HepG2 (cell line): ENCODE measurements at regions not wholly inside any gene's neighbourhood (a gene's known extent, or its start where the extent isn't known, plus 50 kb on each side); places are given as distances from the start of the nearest gene placed in this dataset.

ENCODE experiments used
- ATAC-seq: fragments of 200-7000 bp; cut with Tn5 transposase; 3 replicates; pipeline ENCODE4 v1.9.1; 2020; ENCODE audit warnings: mild to moderate bottlenecking, moderate library complexity
- BruUV-seq: library from RNA; stranded (reverse); fragments of 400-500 nt; replicated peaks from 2 replicates; lab custom pipeline; 2021; lab: Mats Ljungman, UMichigan
- CTCF ChIA-PET: fragments of 300-600 bp; formaldehyde crosslinking; extraction: SDS; loops from one replicate; lab custom pipeline; 2021; ENCODE audit warnings: low total read pairs, inconsistent platforms, low intra/inter-chr PET ratio; lab: Yijun Ruan, JAX
- POLR2A ChIA-PET: fragments of 350-600 bp; sonication (Branson Sonifier 250); formaldehyde crosslinking; loops from one replicate; lab custom pipeline; 2020; ENCODE audit warnings: antibody characterized with exemption, inconsistent platforms; lab: Yijun Ruan, JAX
- DNase-seq: peaks from one replicate; pipeline ENCODE4 v3.0.0-alpha.2; 2015; ENCODE audit warnings: low spot score
- FAIRE-seq: peaks from 3 replicates; lab custom pipeline; 2011; peaks lifted over from hg19 to GRCh38; lab: Jason Lieb, UNC
- H2AFZ ChIP-seq: one replicate; pipeline ENCODE4 v1.6.1; 2011; ENCODE audit warnings: low read length, inconsistent platforms
- H3K27ac ChIP-seq: fragments of 300-600 bp; 3 replicates; pipeline ENCODE4 v1.8.0; 2011; ENCODE audit warnings: mixed run types, mild to moderate bottlenecking, mixed read lengths, low read length, inconsistent platforms; ENCODE audit not compliant: insufficient read depth; ENCODE audit errors: extremely low read length
- H3K27me3 ChIP-seq, 2 experiments: fragments of 200-600 bp in 1 of 2; 2 replicates in 1 of 2; 3 replicates in 1 of 2; pipeline versions ENCODE4 v1.6.0 to v1.8.0; 2011; ENCODE audit warnings: low read length in 2 of 2, mild to moderate bottlenecking in 2 of 2, moderate library complexity in 2 of 2, inconsistent platforms in 1 of 2; ENCODE audit not compliant: insufficient read depth in 2 of 2, control insufficient read depth in 1 of 2
- H3K36me3 ChIP-seq, 2 experiments: fragments of 200-600 bp in 1 of 2; replicated peaks in 1 of 2; 2 replicates in 1 of 2; 3 replicates in 1 of 2; pipeline versions ENCODE4 v1.5.1 to v1.8.0; 2011; ENCODE audit warnings: low read length in 2 of 2, inconsistent platforms in 1 of 2; ENCODE audit not compliant: insufficient read depth in 2 of 2, control insufficient read depth in 1 of 2
- H3K4me1 ChIP-seq: 2 replicates; pipeline ENCODE4 v1.5.1; 2012; ENCODE audit warnings: low read length, inconsistent platforms; ENCODE audit not compliant: insufficient read depth
- H3K4me2 ChIP-seq: 2 replicates; pipeline ENCODE4 v1.6.0; 2011; ENCODE audit warnings: low read depth, low read length, inconsistent platforms
- H3K4me3 ChIP-seq, 3 experiments: fragments of 200-600 bp in 1 of 3; sonication (generic), shearing (Covaris generic) in 1 of 3; replicated peaks in 1 of 3; 2 replicates each; pipeline ENCODE4 v1.5.1; 2011 to 2016; ENCODE audit warnings: low read length in 3 of 3, inconsistent platforms in 2 of 3, low read depth in 2 of 3, mild to moderate bottlenecking in 2 of 3, control low read depth in 1 of 3, mixed read lengths in 1 of 3; ENCODE audit not compliant: insufficient read depth in 1 of 3
- H3K79me2 ChIP-seq: one replicate; pipeline ENCODE4 v1.6.1; 2011; ENCODE audit warnings: low read length, inconsistent platforms; ENCODE audit not compliant: insufficient read depth
- H3K9ac ChIP-seq: 2 replicates; pipeline ENCODE4 v1.6.0; 2011; ENCODE audit warnings: mild to moderate bottlenecking, low read depth, low read length, inconsistent platforms; ENCODE audit not compliant: insufficient read depth
- H3K9me3 ChIP-seq: 2 replicates; pipeline ENCODE4 v1.5.1; 2012; ENCODE audit warnings: mild to moderate bottlenecking, low read length
- H4K20me1 ChIP-seq: 2 replicates; pipeline ENCODE4 v1.6.0; 2011; ENCODE audit warnings: inconsistent platforms, mild to moderate bottlenecking, low read length, moderate library complexity; ENCODE audit not compliant: insufficient read depth
- ARNT2 ChIP-seq: sonication (generic); formaldehyde crosslinking; IDR thresholded peaks from 2 replicates; pipeline ENCODE4 v1.8.0; 2022; ENCODE audit warnings: mild to moderate bottlenecking, low read depth, missing genetic modification reagents, moderate library complexity
- ATF6 ChIP-seq: sonication (generic); formaldehyde crosslinking; conservative IDR thresholded peaks from 2 replicates; pipeline ENCODE4 v1.4.0; 2020; ENCODE audit warnings: missing genetic modification reagents
- ATRX ChIP-seq: sonication (generic); formaldehyde crosslinking; IDR thresholded peaks from 2 replicates; pipeline ENCODE4 v1.4.0; 2020; ENCODE audit warnings: missing genetic modification reagents, borderline replicate concordance
- CCDC6 ChIP-seq: sonication (generic); formaldehyde crosslinking; IDR thresholded peaks from 2 replicates; pipeline ENCODE4 v1.8.1; 2022; ENCODE audit warnings: mild to moderate bottlenecking, missing genetic modification reagents, moderate library complexity
- KLF15 ChIP-seq: sonication (generic); formaldehyde crosslinking; IDR thresholded peaks from 2 replicates; pipeline ENCODE4 v1.8.1; 2023; ENCODE audit warnings: borderline replicate concordance, mild to moderate bottlenecking, inconsistent platforms, missing genetic modification reagents, mixed read lengths
- MATR3 ChIP-seq: sonication (generic); formaldehyde crosslinking; IDR thresholded peaks from 2 replicates; pipeline ENCODE4 v1.4.0; 2020; ENCODE audit warnings: missing genetic modification reagents
- SIN3A ChIP-seq: IDR thresholded peaks from 2 replicates; pipeline ENCODE4 v1.6.1; 2011; ENCODE audit warnings: low read depth, mild to moderate bottlenecking, control low read depth, low read length, borderline replicate concordance
- SIX4 ChIP-seq: sonication (generic); formaldehyde crosslinking; IDR thresholded peaks from 2 replicates; pipeline ENCODE4 v1.4.0; 2020; ENCODE audit warnings: missing genetic modification reagents
- ZBTB20 ChIP-seq: sonication (generic); formaldehyde crosslinking; IDR thresholded peaks from 2 replicates; pipeline ENCODE4 v1.8.1; 2023; ENCODE audit warnings: missing genetic modification reagents, low read depth, mild to moderate bottlenecking, borderline replicate concordance
- ZKSCAN5 ChIP-seq: sonication (generic); formaldehyde crosslinking; IDR thresholded peaks from 2 replicates; pipeline ENCODE4 v1.5.1; 2020; ENCODE audit warnings: mild to moderate bottlenecking, missing genetic modification reagents
- ZNF367 ChIP-seq: sonication (generic); formaldehyde crosslinking; IDR thresholded peaks from 2 replicates; pipeline ENCODE4 v1.4.0; 2020; ENCODE audit warnings: missing genetic modification reagents, borderline replicate concordance
- ZNF382 ChIP-seq: sonication (generic); formaldehyde crosslinking; IDR thresholded peaks from 2 replicates; pipeline ENCODE4 v1.5.0; 2020; ENCODE audit warnings: missing genetic modification reagents, mild to moderate bottlenecking, borderline replicate concordance
- ZNF574 ChIP-seq: sonication (generic); formaldehyde crosslinking; IDR thresholded peaks from 2 replicates; pipeline ENCODE4 v1.4.0; 2020; ENCODE audit warnings: missing genetic modification reagents
- ZNF674 ChIP-seq: sonication (generic); formaldehyde crosslinking; IDR thresholded peaks from 2 replicates; pipeline ENCODE4 v1.5.0; 2020; ENCODE audit warnings: low read depth, mild to moderate bottlenecking, missing genetic modification reagents
- ZNF782 ChIP-seq: sonication (generic); formaldehyde crosslinking; IDR thresholded peaks from 2 replicates; pipeline ENCODE4 v1.4.0; 2020; ENCODE audit warnings: missing genetic modification reagents, mild to moderate bottlenecking, borderline replicate concordance
- ZSCAN29 ChIP-seq: sonication (generic); formaldehyde crosslinking; conservative IDR thresholded peaks from 2 replicates; pipeline ENCODE4 v1.4.0; 2020; ENCODE audit warnings: mild to moderate bottlenecking, missing genetic modification reagents
- WGBS: methylation state at CpG from one replicate; pipeline ENCODE4 v1.1.6; 2017; ENCODE audit warnings: low lambda C conversion rate; 5-methylcytosine and 5-hydroxymethylcytosine counted together
- in situ Hi-C: cut with HindIII; loops from 2 replicates; pipeline ENCODE4 v1.10.0; 2017; ENCODE audit warnings: low pct_unique_long_range_greater_than_20kb; ENCODE audit not compliant: extremely low pct_ligation_motif_present
- intact Hi-C: fragments of 100-400 bp; cut with micrococcal nuclease; formaldehyde crosslinking; loops from one replicate; pipeline ENCODE4 v1.10.0; 2022; ENCODE audit not compliant: unreplicated experiment
- TF ChIP-seq, protein P1 (sequence below): sonication (generic); formaldehyde crosslinking; IDR thresholded peaks from 2 replicates; pipeline ENCODE4 v1.4.0; 2020; ENCODE audit warnings: missing genetic modification reagents

GRCh38 chr17:13316657-13317056 lies 285.1 kb downstream of the HS3ST3A1 start:
- DNase-seq (no peak), ATAC-seq (no peak), FAIRE-seq (no peak)
- no peaks in the 10 kb centered on the region for H3K36me3 ChIP-seq
- no peak overlapping the region for H3K27ac ChIP-seq
- no peaks in the 10 kb centered on the region for H3K9me3 ChIP-seq
- in situ Hi-C loops (no loop called here), intact Hi-C loops (no loop called here)
- no peak overlapping the region for H2AFZ ChIP-seq
- TF ChIP-seq ZSCAN29 = no peak
- TF ChIP-seq ARNT2 (CRISPR knock-in tag) = no peak
- TF ChIP-seq SIX4 = no peak
- TF ChIP-seq ZKSCAN5 (CRISPR knock-in tag) = no peak
- TF ChIP-seq CCDC6 (CRISPR knock-in tag) = no peak
- no peak for TF ChIP-seq ZNF574 (CRISPR knock-in tag)
- no peak for TF ChIP-seq ZNF367
- TF ChIP-seq SIN3A = no peak
- no peak for TF ChIP-seq ATF6 (CRISPR knock-in tag)
- no peak for TF ChIP-seq ZNF674
- no peak for TF ChIP-seq MATR3 (CRISPR knock-in tag)
- TF ChIP-seq ATRX (CRISPR knock-in tag) = no peak
- TF ChIP-seq ZBTB20 (CRISPR knock-in tag) = no peak
- no peak for TF ChIP-seq ZNF382 (CRISPR knock-in tag)
- TF ChIP-seq, protein P1, sequence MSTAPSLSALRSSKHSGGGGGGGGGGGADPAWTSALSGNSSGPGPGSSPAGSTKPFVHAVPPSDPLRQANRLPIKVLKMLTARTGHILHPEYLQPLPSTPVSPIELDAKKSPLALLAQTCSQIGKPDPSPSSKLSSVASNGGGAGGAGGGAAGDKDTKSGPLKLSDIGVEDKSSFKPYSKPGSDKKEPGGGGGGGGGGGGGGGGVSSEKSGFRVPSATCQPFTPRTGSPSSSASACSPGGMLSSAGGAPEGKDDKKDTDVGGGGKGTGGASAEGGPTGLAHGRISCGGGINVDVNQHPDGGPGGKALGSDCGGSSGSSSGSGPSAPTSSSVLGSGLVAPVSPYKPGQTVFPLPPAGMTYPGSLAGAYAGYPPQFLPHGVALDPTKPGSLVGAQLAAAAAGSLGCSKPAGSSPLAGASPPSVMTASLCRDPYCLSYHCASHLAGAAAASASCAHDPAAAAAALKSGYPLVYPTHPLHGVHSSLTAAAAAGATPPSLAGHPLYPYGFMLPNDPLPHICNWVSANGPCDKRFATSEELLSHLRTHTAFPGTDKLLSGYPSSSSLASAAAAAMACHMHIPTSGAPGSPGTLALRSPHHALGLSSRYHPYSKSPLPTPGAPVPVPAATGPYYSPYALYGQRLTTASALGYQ (CRISPR knock-in tag) = no peak
- TF ChIP-seq ZNF782 = no peak
- no peak for TF ChIP-seq KLF15 (CRISPR knock-in tag)
- WGBS = 92% methylated on average over 1 of the region's 1 CpG
- no peak overlapping the region for H3K4me2 ChIP-seq
- H4K20me1 ChIP-seq = no peaks in the 10 kb centered on the region
- ChIA-PET CTCF (no interaction called here), POLR2A (no interaction called here)
- H3K27me3 ChIP-seq = no peaks in the 10 kb centered on the region; a peak in 1 of 5 replicates
- no peaks in the 10 kb centered on the region for H3K79me2 ChIP-seq
- no TSS peak for BruUV-seq
- H3K9ac ChIP-seq = no peak overlapping the region
- H3K4me3 ChIP-seq = no peak overlapping the region
- peaks cover 15% of the 10 kb centered on the region for H3K4me1 ChIP-seq
